OCI-LY1 (cell line): ENCODE measurements at regions not wholly inside any gene's neighbourhood (a gene's known extent, or its start where the extent isn't known, plus 50 kb on each side); places are given as distances from the start of the nearest gene placed in this dataset.

Experiments
- H2AFZ ChIP-seq: fragments of 200-600 bp; sonication (generic), shearing (Covaris generic); 2 replicates; pipeline ENCODE4 v1.6.0; 2014; ENCODE audit warnings: antibody characterized with exemption, mild to moderate bottlenecking, low read length
- H3F3A ChIP-seq: fragments of 200-600 bp; sonication (generic), shearing (Covaris generic); 2 replicates; pipeline ENCODE4 v1.6.0; 2014; ENCODE audit warnings: mild to moderate bottlenecking, antibody characterized with exemption, low read length, moderate library complexity; ENCODE audit not compliant: insufficient read depth
- H3K27ac ChIP-seq: fragments of 200-600 bp; sonication (generic); 2 replicates; pipeline ENCODE4 v1.5.1; 2014; ENCODE audit warnings: low read length, mixed run types, mild to moderate bottlenecking, low read depth; ENCODE audit not compliant: poor library complexity, severe bottlenecking
- H3K27me3 ChIP-seq: fragments of 200-600 bp; sonication (generic); 2 replicates; pipeline ENCODE4 v1.6.0; 2014; ENCODE audit warnings: antibody characterized with exemption, mild to moderate bottlenecking, low read length, moderate library complexity; ENCODE audit not compliant: insufficient read depth
- H3K36me3 ChIP-seq: fragments of 200-600 bp; sonication (generic); 2 replicates; pipeline ENCODE4 v1.6.1; 2014; ENCODE audit warnings: mild to moderate bottlenecking, antibody characterized with exemption, low read length, moderate library complexity, mixed read lengths; ENCODE audit not compliant: insufficient read depth
- H3K4me1 ChIP-seq: fragments of 200-600 bp; sonication (generic); 2 replicates; pipeline ENCODE4 v1.5.1; 2014; ENCODE audit warnings: mild to moderate bottlenecking, low read length, moderate library complexity; ENCODE audit not compliant: insufficient read depth, severe bottlenecking
- H3K4me2 ChIP-seq: fragments of 200-600 bp; sonication (generic), shearing (Covaris generic); 2 replicates; pipeline ENCODE4 v1.6.1; 2014; ENCODE audit warnings: low read length
- H3K4me3 ChIP-seq: fragments of 200-600 bp; sonication (generic); 2 replicates; pipeline ENCODE4 v1.5.1; 2014; ENCODE audit warnings: low read length, low read depth, mild to moderate bottlenecking, mixed read lengths; ENCODE audit not compliant: poor library complexity, severe bottlenecking
- H3K79me2 ChIP-seq: fragments of 200-600 bp; shearing (Covaris generic); 2 replicates; pipeline ENCODE4 v1.6.1; 2016; ENCODE audit warnings: mixed run types, low read length, mixed read lengths; ENCODE audit not compliant: insufficient read depth
- H3K9ac ChIP-seq: fragments of 200-600 bp; sonication (generic), shearing (Covaris generic); 2 replicates; pipeline ENCODE4 v1.6.1; 2014; ENCODE audit warnings: mild to moderate bottlenecking, low read length, mixed read lengths
- H3K9me2 ChIP-seq: fragments of 200-600 bp; sonication (generic), shearing (Covaris generic); 2 replicates; pipeline ENCODE4 v1.6.1; 2014; ENCODE audit warnings: low read depth, mild to moderate bottlenecking, low read length, mixed read lengths
- H3K9me3 ChIP-seq: fragments of 200-600 bp; shearing (Covaris generic); 2 replicates; pipeline ENCODE4 v1.6.1; 2014; ENCODE audit warnings: low read length, mixed read lengths
- H4K20me1 ChIP-seq: fragments of 200-600 bp; sonication (generic), shearing (Covaris generic); 2 replicates; pipeline ENCODE4 v1.6.0; 2016; ENCODE audit warnings: mild to moderate bottlenecking, low read length; ENCODE audit not compliant: insufficient read depth
- CTCF ChIP-seq: fragments of 200-600 bp; sonication (generic), shearing (Covaris generic); IDR thresholded peaks from 2 replicates; pipeline ENCODE4 v1.5.1; 2017; ENCODE audit warnings: mild to moderate bottlenecking, antibody characterized with exemption, low read length, moderate library complexity, mixed read lengths
- EZH2 ChIP-seq: fragments of 200-600 bp; sonication (generic), shearing (Covaris generic); IDR thresholded peaks from 2 replicates; pipeline ENCODE4 v1.8.0; 2017; ENCODE audit warnings: borderline replicate concordance, mixed run types, mild to moderate bottlenecking, antibody characterized with exemption, low read length, moderate library complexity, mixed read lengths

- Histone ChIP-seq H2AFZ (no peak overlapping the region), H4K20me1 (no peaks in the 10 kb centered on the region), H3K36me3 (no peaks in the 10 kb centered on the region), H3K27ac (no peak overlapping the region), H3K9me2 (no peaks in the 10 kb centered on the region), H3K4me1 (no peaks in the 10 kb centered on the region), H3K79me2 (no peaks in the 10 kb centered on the region), H3K4me3 (no peak overlapping the region), H3K27me3 (no peaks in the 10 kb centered on the region), H3F3A (no peaks in the 10 kb centered on the region), H3K9me3 (no peaks in the 10 kb centered on the region), H3K4me2 (no peak overlapping the region), H3K9ac (no peak overlapping the region)
- no peak for TF ChIP-seq EZH2
- TF ChIP-seq CTCF = no peak
Observed at GRCh38 chr2:217409949-217410680, 550.3 kb upstream of the TNP1 start.

- H3K79me2 ChIP-seq = no peaks in the 10 kb centered on the region
- no peak for TF ChIP-seq EZH2
Observed at GRCh38 chr2:217407362-217407761, 547.5 kb upstream of the TNP1 start.

GRCh38 chr2:217404236-217404760, 544.4 kb upstream of the TNP1 start:
- H3K36me3 ChIP-seq = no peaks in the 10 kb centered on the region
- H3K4me2 ChIP-seq = no peak overlapping the region
- H3K79me2 ChIP-seq = no peaks in the 10 kb centered on the region
- TF ChIP-seq CTCF = no peak
- TF ChIP-seq EZH2 = no peak
- H2AFZ ChIP-seq = no peak overlapping the region
- no peaks in the 10 kb centered on the region for H4K20me1 ChIP-seq
- H3K9ac ChIP-seq = no peak overlapping the region
- H3F3A ChIP-seq = no peaks in the 10 kb centered on the region
- H3K9me2 ChIP-seq = no peaks in the 10 kb centered on the region
- no peak overlapping the region for H3K4me3 ChIP-seq
- H3K27ac ChIP-seq = no peak overlapping the region
- H3K4me1 ChIP-seq = no peaks in the 10 kb centered on the region
- H3K27me3 ChIP-seq = no peaks in the 10 kb centered on the region
- no peaks in the 10 kb centered on the region for H3K9me3 ChIP-seq

More at GRCh38 chr2:217407362-217407761, 547.5 kb upstream of the TNP1 start:
- Histone ChIP-seq H3K4me1 (no peaks in the 10 kb centered on the region), H2AFZ (no peak overlapping the region), H3K27ac (no peak overlapping the region), H3K9me2 (no peaks in the 10 kb centered on the region), H3F3A (no peaks in the 10 kb centered on the region), H3K9ac (no peak overlapping the region), H3K9me3 (no peaks in the 10 kb centered on the region), H3K4me2 (no peak overlapping the region), H3K36me3 (no peaks in the 10 kb centered on the region), H3K4me3 (no peak overlapping the region), H4K20me1 (no peaks in the 10 kb centered on the region), H3K27me3 (no peaks in the 10 kb centered on the region)
